ENCODE measurements at regions not wholly inside any gene's neighbourhood (a gene's known extent, or its start where the extent isn't known, plus 50 kb on each side); places are given as distances from the start of the nearest gene placed in this dataset.

DNA sequence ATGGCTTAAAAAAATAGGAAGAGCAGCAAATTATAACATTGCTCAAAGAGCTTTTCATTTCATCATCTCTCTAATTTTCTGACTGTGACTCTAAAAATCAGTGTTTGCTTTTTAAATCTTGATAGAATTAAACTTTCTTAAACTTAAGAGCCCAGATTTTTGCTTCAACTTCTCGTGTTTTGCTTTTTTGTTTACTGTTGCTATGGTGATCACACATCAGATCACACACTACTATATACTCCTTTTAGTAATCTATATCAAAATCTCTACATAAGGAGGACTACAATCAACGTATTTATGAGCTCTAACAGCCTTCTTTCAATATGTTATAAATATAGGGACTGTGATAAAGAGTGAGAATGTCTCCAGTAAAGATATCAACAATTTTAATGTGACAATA lies 537.3 kb downstream of the KCNT2 start:
- H3K4me3 ChIP-seq = no peak overlapping the region
- no peak for DNase-seq (ENCODE audit: low spot score)
- no peak overlapping the region for H3K27ac ChIP-seq
- TF ChIP-seq, protein P1, sequence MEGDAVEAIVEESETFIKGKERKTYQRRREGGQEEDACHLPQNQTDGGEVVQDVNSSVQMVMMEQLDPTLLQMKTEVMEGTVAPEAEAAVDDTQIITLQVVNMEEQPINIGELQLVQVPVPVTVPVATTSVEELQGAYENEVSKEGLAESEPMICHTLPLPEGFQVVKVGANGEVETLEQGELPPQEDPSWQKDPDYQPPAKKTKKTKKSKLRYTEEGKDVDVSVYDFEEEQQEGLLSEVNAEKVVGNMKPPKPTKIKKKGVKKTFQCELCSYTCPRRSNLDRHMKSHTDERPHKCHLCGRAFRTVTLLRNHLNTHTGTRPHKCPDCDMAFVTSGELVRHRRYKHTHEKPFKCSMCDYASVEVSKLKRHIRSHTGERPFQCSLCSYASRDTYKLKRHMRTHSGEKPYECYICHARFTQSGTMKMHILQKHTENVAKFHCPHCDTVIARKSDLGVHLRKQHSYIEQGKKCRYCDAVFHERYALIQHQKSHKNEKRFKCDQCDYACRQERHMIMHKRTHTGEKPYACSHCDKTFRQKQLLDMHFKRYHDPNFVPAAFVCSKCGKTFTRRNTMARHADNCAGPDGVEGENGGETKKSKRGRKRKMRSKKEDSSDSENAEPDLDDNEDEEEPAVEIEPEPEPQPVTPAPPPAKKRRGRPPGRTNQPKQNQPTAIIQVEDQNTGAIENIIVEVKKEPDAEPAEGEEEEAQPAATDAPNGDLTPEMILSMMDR (IDR thresholded peaks at IDR 0.05) = no peak

DNA sequence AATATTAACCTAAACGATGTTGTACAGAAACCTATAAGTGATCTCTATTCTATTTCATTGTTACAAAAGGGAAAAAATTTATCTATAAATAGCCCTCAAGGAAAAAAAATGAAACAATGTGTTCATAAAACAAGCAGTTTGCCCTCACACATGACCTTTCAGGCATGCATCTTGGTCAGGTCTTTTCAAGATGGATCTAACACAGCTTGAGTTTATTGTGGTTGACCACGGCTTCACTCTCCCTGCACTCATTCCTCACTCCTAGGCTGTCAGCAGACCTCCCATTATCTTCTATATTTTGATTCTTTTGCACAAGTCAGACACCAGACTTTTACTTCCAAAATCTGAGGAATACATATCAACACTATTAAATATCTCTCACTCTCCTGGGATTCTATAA lies 544.3 kb downstream of the KCNT2 start:
- TF ChIP-seq, protein P1 (IDR thresholded peaks at IDR 0.05) = no peak
- H3K4me3 ChIP-seq = no peak overlapping the region
- no peak overlapping the region for H3K27ac ChIP-seq
- no peak for DNase-seq (ENCODE audit: low spot score)

DNA sequence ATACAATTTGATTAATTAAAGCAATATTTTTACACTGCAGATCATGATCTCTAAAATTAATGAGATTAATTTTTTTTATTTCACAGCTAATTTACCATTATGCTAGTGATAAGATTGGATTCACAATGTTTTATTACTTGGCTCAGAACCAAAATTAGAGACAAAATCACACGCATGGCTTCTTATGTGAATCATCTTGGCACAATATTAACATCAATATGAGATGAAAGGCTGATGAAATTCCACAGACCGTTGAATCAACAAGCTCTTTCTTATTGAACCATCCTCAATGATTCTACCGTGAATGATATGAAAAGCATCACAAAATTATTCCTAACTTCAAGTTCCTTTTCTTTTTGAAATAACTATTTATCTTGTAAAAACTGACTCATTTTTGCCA lies 544.9 kb downstream of the KCNT2 start:
- TF ChIP-seq, protein P1 (IDR thresholded peaks at IDR 0.05) = no peak
- H3K4me3 ChIP-seq = no peak overlapping the region

DNA sequence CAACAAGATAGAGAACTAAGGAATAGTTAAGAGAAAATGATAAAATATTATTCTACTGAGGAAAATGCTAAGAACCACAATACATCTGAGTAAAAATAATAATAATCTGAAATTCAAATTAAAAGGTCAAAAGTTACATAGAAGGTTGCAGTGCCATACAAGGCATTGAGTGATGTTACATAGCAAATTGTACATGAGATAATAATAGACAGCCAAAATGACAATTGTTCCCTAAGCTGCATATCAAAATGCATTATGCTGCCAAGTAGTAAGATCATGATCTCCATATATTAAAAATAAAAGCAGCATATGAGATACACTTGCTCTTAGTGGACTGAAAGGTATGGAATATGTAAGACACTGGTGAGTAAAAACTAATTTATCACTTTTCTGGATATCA lies 547.7 kb downstream of the KCNT2 start:
- TF ChIP-seq, protein P1 (IDR thresholded peaks at IDR 0.05) = no peak
- no peak for DNase-seq (ENCODE audit: low spot score)
- no peak overlapping the region for H3K4me3 ChIP-seq
- no peak overlapping the region for H3K27ac ChIP-seq

More for the DNA sequence above, 544.9 kb downstream of the KCNT2 start:
- no peak overlapping the region for H3K27ac ChIP-seq
- DNase-seq (ENCODE audit: low spot score) = no peak

DNA sequence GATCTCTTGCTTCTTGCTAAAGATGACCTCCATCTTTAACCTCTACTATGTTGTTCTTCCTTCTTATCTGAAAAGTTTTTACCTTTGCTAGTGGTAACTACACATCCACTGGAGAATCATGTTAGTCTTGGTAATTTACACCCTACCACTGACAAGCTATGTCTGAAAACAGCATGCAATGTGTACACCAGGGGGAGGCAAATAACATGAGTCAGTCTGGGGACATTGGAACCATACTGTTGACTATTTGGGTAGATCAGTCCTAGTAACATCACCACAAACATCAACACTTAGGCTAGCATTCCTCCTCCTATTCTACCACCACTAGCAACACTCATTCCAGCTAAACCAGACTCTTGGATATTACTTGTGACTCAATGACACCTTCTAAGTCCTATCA lies 549.0 kb downstream of the KCNT2 start:
- Histone ChIP-seq H3K27ac (no peak overlapping the region), H3K4me3 (no peak overlapping the region)
- TF ChIP-seq, protein P1 (IDR thresholded peaks at IDR 0.05) = no peak

DNA sequence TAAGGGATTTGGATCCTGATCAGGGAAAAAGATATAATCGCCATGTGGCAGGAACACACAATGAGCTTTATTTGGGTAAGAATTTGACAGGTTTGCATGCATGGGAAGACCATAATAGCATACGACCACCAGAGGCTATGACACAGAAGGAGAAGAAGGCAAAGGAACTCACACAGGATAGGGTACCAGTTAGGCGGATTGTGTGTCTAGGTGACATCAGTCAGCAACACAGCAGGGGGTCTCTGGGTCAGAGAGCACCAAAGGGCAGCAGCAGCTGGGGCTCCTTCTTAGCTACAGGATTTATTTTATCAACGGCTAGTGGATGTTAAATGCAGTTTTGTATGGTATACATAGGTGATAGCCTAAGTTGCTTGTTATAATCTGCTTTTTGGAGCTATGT lies 551.3 kb downstream of the KCNT2 start:
- DNase-seq (ENCODE audit: low spot score) = no peak
- Histone ChIP-seq H3K4me3 (no peak overlapping the region), H3K27ac (no peak overlapping the region)
- TF ChIP-seq, protein P1 (IDR thresholded peaks at IDR 0.05) = no peak

More for the DNA sequence above, 549.0 kb downstream of the KCNT2 start:
- no peak for DNase-seq (ENCODE audit: low spot score)

DNA sequence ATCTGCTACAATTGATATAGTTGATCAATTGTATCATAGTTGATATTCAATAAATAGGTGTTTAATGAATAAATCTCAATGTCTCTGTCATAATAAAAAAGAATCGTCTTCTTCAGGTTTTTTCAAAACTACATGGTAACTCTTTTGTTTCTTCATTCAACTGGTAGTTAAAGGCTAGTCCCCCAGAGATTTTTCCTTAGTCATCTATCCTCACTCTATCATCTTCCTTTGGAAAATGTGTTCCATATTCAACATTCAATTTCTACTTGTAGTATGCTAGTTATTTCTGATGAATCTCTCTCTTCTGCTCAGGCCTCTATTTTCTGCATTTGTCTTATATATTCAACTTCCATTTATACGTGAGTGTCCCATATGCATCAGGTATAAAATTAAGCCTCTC lies 558.8 kb downstream of the KCNT2 start:
- Histone ChIP-seq H3K4me3 (no peak overlapping the region), H3K27ac (no peak overlapping the region)
- TF ChIP-seq, protein P1 (IDR thresholded peaks at IDR 0.05) = no peak
- DNase-seq (ENCODE audit: low spot score) = no peak
